ENCODE measurements at regions not wholly inside any gene's neighbourhood (a gene's known extent, or its start where the extent isn't known, plus 50 kb on each side); places are given as distances from the start of the nearest gene placed in this dataset.
"Not testable (repeated sequence)": the region's sequence is repeated elsewhere in the genome, so short reads cannot be mapped to it uniquely, and the experiment has no call there.

DNA sequence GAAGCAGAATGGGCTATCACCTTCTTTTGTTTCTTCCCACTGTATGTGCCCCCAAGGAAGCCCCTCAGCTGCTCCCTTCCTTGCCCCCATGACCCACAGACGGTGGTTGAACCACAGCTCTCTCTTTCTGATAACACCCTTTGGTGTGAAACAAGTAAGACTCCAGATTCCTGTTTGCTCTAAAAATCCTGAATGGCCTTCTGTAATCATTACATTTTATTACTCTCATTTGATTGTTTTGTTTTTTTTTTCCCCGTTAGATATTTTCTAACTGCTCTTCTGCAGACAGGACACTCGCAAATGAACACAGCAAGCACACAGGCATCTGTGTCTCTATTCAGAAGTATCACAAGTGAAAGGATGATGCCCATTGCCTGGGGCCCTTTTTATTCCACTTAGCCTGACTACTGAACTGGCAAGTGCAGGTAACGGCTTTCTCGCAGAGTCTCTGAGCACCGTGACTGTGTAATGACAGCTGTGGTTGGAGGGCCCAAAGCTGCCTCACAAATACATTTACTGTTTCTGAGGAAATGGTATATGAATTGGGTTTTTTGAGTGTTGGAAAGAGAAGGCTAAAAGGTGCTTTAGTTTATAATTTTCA, 59.3 kb downstream of the OXGR1 start:
- Histone ChIP-seq H3K27ac (ENCODE audit: low read depth, low read length) (no peak overlapping the region), H3K9ac (ENCODE audit: low read depth, low read length) (no peak overlapping the region), H3K36me3 (ENCODE audit: control insufficient read depth, insufficient read depth, low read length) (no peaks in the 10 kb centered on the region), H3K27me3 (ENCODE audit: control insufficient read depth, insufficient read depth, low read length) (no peaks in the 10 kb centered on the region), H3K9me3 (ENCODE audit: control insufficient read depth, insufficient read depth, low read length) (no peaks in the 10 kb centered on the region), H3K4me1 (ENCODE audit: control insufficient read depth, insufficient read depth, low read length) (no peaks in the 10 kb centered on the region), H3K4me3 (ENCODE audit: low read depth, low read length) (no peak overlapping the region)

DNA sequence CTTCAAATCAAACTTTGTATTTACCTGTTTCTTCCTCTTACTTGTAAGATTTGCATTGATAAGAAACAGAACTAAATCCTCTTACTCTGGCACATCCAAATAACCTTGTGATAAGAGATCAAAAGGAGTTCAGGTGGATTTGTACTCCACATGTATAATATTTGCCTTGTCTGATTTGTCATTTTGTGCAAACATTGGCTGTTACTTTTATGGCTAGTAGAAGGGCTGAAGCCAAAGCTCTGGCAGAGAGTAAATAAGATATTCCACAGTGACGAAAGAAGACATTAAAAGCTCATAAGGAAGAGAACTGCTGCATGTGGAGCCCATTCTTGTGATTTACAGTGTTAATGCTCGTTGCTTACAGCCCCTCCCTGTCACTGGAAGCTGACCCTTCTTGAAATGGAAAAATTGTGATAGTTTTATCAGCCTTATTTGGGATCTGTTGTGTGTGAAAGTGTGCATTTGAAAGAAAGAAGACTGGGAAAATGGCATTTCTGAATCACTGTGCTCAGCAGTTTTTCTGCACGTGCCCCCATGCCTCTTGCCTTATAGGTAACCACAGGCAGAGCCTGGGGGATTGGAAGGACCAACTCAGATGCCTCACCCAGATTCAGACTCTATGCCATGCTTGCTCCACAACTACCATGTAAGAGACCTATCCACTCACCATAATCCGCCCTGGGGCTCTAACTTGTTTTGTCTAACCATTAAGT, 68.2 kb downstream of the OXGR1 start:
- no peak overlapping the region for H3K4me3 ChIP-seq (ENCODE audit: low read depth, low read length)
- no peaks in the 10 kb centered on the region for H3K27me3 ChIP-seq (ENCODE audit: control insufficient read depth, insufficient read depth, low read length)
- H3K27ac ChIP-seq (ENCODE audit: low read depth, low read length), result no peak overlapping the region
- H3K36me3 ChIP-seq (ENCODE audit: control insufficient read depth, insufficient read depth, low read length), result no peaks in the 10 kb centered on the region
- no peaks in the 10 kb centered on the region for H3K4me1 ChIP-seq (ENCODE audit: control insufficient read depth, insufficient read depth, low read length)
- no peak overlapping the region for H3K9ac ChIP-seq (ENCODE audit: low read depth, low read length)
- no peaks in the 10 kb centered on the region for H3K9me3 ChIP-seq (ENCODE audit: control insufficient read depth, insufficient read depth, low read length)

DNA sequence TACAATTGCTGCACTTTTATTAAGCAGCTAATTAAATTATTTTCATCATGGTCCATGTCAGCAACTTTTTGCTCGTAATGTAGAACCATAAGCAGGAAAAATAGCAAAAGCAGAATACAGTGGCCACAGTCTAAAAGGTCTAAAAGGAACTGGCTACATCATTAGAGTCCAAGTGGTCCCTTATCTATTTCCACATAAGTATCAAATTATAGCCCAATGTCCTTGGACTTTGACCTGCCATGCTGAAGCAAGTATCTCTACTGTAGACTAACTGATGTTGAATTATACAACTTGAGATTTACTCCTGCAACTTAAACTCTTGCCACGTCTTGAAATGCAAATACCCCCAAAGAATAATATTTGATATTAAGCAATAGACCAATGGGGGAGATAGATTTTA, 68.8 kb downstream of the OXGR1 start:
- Histone ChIP-seq H3K27ac (ENCODE audit: low read depth, low read length) (no peak overlapping the region), H3K9ac (ENCODE audit: low read depth, low read length) (no peak overlapping the region), H3K9me3 (ENCODE audit: control insufficient read depth, insufficient read depth, low read length) (no peaks in the 10 kb centered on the region), H3K27me3 (ENCODE audit: control insufficient read depth, insufficient read depth, low read length) (no peaks in the 10 kb centered on the region), H3K36me3 (ENCODE audit: control insufficient read depth, insufficient read depth, low read length) (no peaks in the 10 kb centered on the region), H3K4me1 (ENCODE audit: control insufficient read depth, insufficient read depth, low read length) (no peaks in the 10 kb centered on the region), H3K4me3 (ENCODE audit: low read depth, low read length) (no peak overlapping the region)

DNA sequence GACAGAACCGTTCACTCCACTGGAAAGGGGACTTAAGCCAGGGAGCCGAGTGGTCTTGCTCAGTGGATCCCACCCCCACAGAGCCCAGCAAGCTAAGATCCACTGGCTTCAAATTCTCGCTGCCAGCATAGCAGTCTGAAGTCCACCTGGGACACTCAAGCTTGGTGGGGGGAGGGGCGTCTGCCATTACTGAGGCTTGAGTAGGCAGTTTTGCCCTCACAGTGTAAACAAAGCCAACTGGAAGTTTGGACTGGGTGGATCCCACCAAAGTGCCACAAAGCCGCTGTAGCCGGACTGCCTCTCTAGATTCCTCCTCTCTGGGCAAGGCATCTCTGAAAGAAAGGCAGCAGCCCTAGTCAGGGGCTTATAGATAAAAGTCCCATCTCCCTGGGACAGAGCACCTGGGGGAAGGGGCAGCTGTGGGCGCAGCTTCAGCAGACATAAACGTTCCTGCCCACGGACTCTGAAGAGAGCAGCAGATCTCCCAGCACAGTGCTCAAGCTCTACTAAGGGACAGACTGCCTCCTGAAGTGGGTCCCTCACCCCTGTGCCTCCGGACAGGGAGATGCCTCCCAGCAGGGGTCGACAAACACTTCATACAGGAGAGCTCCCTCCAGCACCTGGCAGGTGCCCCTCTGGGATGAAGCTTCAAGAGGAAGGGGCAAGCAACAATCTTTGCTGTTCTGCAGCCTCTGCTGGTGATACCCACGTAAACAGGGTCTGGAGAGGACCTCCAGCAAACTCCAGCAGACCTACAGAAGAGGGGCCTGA, 75.2 kb downstream of the OXGR1 start:
- H3K4me1 ChIP-seq (ENCODE audit: control insufficient read depth, insufficient read depth, low read length); H3K27me3 ChIP-seq (ENCODE audit: control insufficient read depth, insufficient read depth, low read length): not testable (repeated sequence)

DNA sequence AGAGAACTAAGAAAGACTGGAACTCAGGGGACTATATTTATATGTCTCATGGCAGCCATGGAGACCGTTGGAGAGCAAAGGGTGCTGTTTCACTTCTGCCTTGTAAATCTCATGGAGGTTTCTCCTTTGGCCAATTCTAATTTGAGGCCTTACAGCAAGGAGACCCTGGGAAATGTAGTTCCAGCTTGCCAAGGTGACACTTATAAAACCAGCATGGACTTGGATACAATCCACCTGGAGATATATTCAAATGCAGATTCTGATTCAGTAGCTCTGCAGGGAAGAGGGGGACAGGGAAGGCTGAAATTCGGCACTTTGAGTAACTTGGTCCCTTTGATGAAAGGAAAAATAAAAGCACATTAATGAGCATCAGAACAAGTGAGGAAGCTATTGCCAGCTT, 90.0 kb downstream of the OXGR1 start:
- Histone ChIP-seq H3K4me1 (ENCODE audit: control insufficient read depth, insufficient read depth, low read length) (peaks cover 20% of the 10 kb centered on the region), H3K27me3 (ENCODE audit: control insufficient read depth, insufficient read depth, low read length) (no peaks in the 10 kb centered on the region), H3K4me3 (ENCODE audit: low read depth, low read length) (no peak overlapping the region), H3K9ac (ENCODE audit: low read depth, low read length) (no peak overlapping the region), H3K36me3 (ENCODE audit: control insufficient read depth, insufficient read depth, low read length) (no peaks in the 10 kb centered on the region), H3K27ac (ENCODE audit: low read depth, low read length) (no peak overlapping the region), H3K9me3 (ENCODE audit: control insufficient read depth, insufficient read depth, low read length) (no peaks in the 10 kb centered on the region)

More for the DNA sequence above, 75.2 kb downstream of the OXGR1 start:
- H3K9ac ChIP-seq (ENCODE audit: low read depth, low read length); H3K4me3 ChIP-seq (ENCODE audit: low read depth, low read length); H3K9me3 ChIP-seq (ENCODE audit: control insufficient read depth, insufficient read depth, low read length); H3K27ac ChIP-seq (ENCODE audit: low read depth, low read length); H3K36me3 ChIP-seq (ENCODE audit: control insufficient read depth, insufficient read depth, low read length): not testable (repeated sequence)

DNA sequence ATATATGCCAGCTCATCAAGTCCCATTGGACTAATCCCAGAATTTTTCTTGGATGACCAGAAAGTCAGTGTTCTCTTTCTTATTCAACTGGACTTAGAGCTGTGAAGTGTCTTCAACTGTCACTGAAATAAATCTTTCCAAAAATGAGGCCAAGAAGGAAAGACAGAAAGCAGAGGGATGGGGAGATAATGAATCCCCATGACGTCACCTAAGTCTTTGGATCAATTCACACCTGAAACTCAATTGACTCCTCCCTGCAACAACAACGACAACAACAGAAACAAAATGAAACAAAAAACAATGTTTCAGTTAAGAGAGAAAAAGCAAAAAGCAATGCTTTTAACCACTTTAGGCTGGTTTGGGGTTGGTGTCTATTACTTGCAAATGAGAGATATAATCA, 91.2 kb downstream of the OXGR1 start:
- Histone ChIP-seq H3K27ac (ENCODE audit: low read depth, low read length) (no peak overlapping the region), H3K36me3 (ENCODE audit: control insufficient read depth, insufficient read depth, low read length) (no peaks in the 10 kb centered on the region), H3K4me3 (ENCODE audit: low read depth, low read length) (no peak overlapping the region), H3K4me1 (ENCODE audit: control insufficient read depth, insufficient read depth, low read length) (peaks cover 31% of the 10 kb centered on the region), H3K9me3 (ENCODE audit: control insufficient read depth, insufficient read depth, low read length) (no peaks in the 10 kb centered on the region), H3K27me3 (ENCODE audit: control insufficient read depth, insufficient read depth, low read length) (no peaks in the 10 kb centered on the region), H3K9ac (ENCODE audit: low read depth, low read length) (no peak overlapping the region)

DNA sequence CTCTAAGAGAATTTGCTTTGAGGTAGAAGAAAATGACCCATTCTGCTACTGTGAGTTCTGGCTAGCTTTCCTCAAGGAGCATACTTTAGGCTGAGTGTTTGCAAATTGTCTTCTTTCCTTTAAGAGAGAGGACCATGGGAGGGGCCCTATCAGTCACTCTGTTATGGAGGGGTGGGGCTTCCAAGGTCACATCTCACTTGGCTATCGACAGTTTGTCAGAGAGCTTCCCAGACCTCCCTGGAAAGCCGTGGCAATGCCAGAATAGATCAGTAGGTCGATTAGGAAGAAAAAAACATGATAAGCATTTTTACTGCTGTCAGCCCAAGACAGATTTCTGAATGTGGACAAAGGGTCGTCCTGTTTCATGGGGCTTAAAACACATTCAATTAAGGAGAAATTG, 93.3 kb downstream of the OXGR1 start:
- no peaks in the 10 kb centered on the region for H3K9me3 ChIP-seq (ENCODE audit: control insufficient read depth, insufficient read depth, low read length)
- no peak overlapping the region for H3K4me3 ChIP-seq (ENCODE audit: low read depth, low read length)
- peak overlapping the region; percentile 32 for H3K27ac ChIP-seq (ENCODE audit: low read depth, low read length)
- no peaks in the 10 kb centered on the region for H3K27me3 ChIP-seq (ENCODE audit: control insufficient read depth, insufficient read depth, low read length)
- no peaks in the 10 kb centered on the region for H3K36me3 ChIP-seq (ENCODE audit: control insufficient read depth, insufficient read depth, low read length)
- H3K9ac ChIP-seq (ENCODE audit: low read depth, low read length), result no peak overlapping the region
- peaks cover 31% of the 10 kb centered on the region for H3K4me1 ChIP-seq (ENCODE audit: control insufficient read depth, insufficient read depth, low read length)

DNA sequence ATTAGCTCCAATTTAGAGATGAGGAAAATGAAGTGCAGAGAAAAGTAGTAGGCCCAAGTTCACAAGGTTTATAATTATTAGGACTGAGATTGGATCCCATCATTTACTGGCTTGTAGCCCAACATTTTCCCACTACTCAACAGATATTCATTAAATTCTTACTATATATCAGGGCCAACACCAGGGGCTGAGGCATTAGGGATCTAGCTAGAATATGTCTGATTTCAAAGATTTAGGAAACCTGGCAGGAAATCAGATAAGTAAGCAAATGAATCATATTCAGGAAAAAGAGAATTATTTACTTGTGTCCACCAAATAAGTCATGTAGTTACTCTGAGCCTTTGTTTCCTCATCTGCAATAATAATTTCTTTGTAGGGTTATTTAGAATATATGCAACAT, 94.3 kb downstream of the OXGR1 start:
- no peaks in the 10 kb centered on the region for H3K27me3 ChIP-seq (ENCODE audit: control insufficient read depth, insufficient read depth, low read length)
- H3K9ac ChIP-seq (ENCODE audit: low read depth, low read length), result no peak overlapping the region
- H3K9me3 ChIP-seq (ENCODE audit: control insufficient read depth, insufficient read depth, low read length), result no peaks in the 10 kb centered on the region
- peaks cover 31% of the 10 kb centered on the region for H3K4me1 ChIP-seq (ENCODE audit: control insufficient read depth, insufficient read depth, low read length)
- no peak overlapping the region for H3K27ac ChIP-seq (ENCODE audit: low read depth, low read length)
- no peaks in the 10 kb centered on the region for H3K36me3 ChIP-seq (ENCODE audit: control insufficient read depth, insufficient read depth, low read length)
- no peak overlapping the region for H3K4me3 ChIP-seq (ENCODE audit: low read depth, low read length)

DNA sequence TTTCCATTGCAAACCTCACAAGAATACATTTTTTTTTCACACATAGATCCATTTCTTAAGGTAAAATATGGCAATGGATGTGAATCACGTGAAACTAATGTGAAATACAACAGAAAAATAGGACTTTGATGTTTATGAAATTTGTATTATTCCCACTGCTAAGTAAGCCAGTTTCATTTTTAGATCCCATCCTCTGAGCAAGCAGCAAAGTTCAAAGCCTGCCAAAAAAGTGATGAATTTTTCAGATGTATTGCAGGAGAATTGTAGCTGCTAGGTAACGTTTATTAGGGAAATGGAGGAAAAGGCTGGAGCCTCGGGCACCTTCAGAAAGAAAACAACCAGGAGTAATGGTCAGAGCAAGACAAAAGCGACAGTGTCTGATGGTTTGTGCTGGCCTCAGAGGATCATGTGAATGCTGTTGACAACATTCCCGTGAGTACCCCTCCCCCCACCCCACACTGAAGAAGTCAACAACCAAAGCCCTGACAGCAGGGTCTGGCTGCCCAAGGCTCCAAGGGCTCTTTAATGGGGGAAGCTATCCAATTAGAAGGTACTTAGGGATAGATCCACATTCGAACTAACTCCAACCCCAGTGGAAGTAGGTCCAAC, 95.5 kb downstream of the OXGR1 start:
- H3K4me3 ChIP-seq (ENCODE audit: low read depth, low read length), result no peak overlapping the region
- no peak overlapping the region; the same call in 1 of the 2 replicates for H3K9ac ChIP-seq (ENCODE audit: low read depth, low read length)
- no peaks in the 10 kb centered on the region for H3K27me3 ChIP-seq (ENCODE audit: control insufficient read depth, insufficient read depth, low read length)
- peaks cover 22% of the 10 kb centered on the region for H3K4me1 ChIP-seq (ENCODE audit: control insufficient read depth, insufficient read depth, low read length)
- H3K9me3 ChIP-seq (ENCODE audit: control insufficient read depth, insufficient read depth, low read length), result no peaks in the 10 kb centered on the region
- no peak overlapping the region for H3K27ac ChIP-seq (ENCODE audit: low read depth, low read length)
- H3K36me3 ChIP-seq (ENCODE audit: control insufficient read depth, insufficient read depth, low read length), result no peaks in the 10 kb centered on the region

DNA sequence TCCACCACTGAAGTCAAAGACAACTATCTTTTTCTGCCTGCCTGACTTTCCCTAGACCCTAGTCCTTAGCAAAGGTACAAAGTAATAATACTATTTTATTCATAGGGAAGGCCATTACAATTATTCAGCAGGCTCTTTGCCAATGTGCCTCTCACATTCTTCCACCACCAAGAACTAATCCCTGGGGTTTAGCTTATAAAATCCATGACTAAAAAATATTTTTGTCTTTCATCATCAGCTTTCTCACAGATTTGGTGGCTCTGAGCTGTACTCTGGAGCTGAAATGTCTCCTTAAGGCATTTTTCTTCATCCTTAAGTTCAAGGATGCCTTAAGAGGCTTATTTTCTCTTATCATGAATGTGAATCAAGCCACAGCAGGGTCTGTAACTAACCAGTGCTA, 96.1 kb downstream of the OXGR1 start:
- Histone ChIP-seq H3K9ac (ENCODE audit: low read depth, low read length) (no peak overlapping the region), H3K27ac (ENCODE audit: low read depth, low read length) (no peak overlapping the region), H3K4me3 (ENCODE audit: low read depth, low read length) (no peak overlapping the region), H3K36me3 (ENCODE audit: control insufficient read depth, insufficient read depth, low read length) (no peaks in the 10 kb centered on the region), H3K27me3 (ENCODE audit: control insufficient read depth, insufficient read depth, low read length) (no peaks in the 10 kb centered on the region), H3K9me3 (ENCODE audit: control insufficient read depth, insufficient read depth, low read length) (no peaks in the 10 kb centered on the region), H3K4me1 (ENCODE audit: control insufficient read depth, insufficient read depth, low read length) (peaks cover 22% of the 10 kb centered on the region)

Measured in HUES48 (cell line).